Neutrophil (primary cell): ENCODE measurements at regions not wholly inside any gene's neighbourhood (a gene's known extent, or its start where the extent isn't known, plus 50 kb on each side); places are given as distances from the start of the nearest gene placed in this dataset.
A peak's percentile ranks its signal among the peaks of the same experiment; 100 is the strongest.

ENCODE experiments used
- H3K27ac ChIP-seq: fragments of 200-600 bp; sonication (generic); 2 replicates; pipeline ENCODE4 v1.5.1; 2016; ENCODE audit warnings: mild to moderate bottlenecking, moderate library complexity
- H3K27me3 ChIP-seq: fragments of 200-600 bp; sonication (generic); 2 replicates; pipeline ENCODE4 v1.6.0; 2016; ENCODE audit warnings: mild to moderate bottlenecking
- H3K36me3 ChIP-seq: fragments of 200-600 bp; sonication (generic); 2 replicates; pipeline ENCODE4 v1.5.1; 2017
- H3K4me1 ChIP-seq, 2 experiments: fragments of 200-600 bp in 1 of 2; sonication (generic) in 1 of 2; 1 replicate in 1 of 2; 2 replicates in 1 of 2; pipeline versions ENCODE4 v1.5.1 to v1.6.1; 2013 to 2016; ENCODE audit warnings: low read depth in 1 of 2, low read length in 1 of 2, mild to moderate bottlenecking in 1 of 2, moderate library complexity in 1 of 2; ENCODE audit not compliant: control insufficient read depth in 1 of 2, insufficient read depth in 1 of 2
- H3K4me3 ChIP-seq, 2 experiments: fragments of 200-600 bp in 1 of 2; sonication (generic) in 1 of 2; 1 replicate in 1 of 2; 2 replicates in 1 of 2; pipeline ENCODE4 v1.5.1; 2013 to 2016; ENCODE audit warnings: low read depth in 1 of 2, low read length in 1 of 2, mild to moderate bottlenecking in 1 of 2, moderate library complexity in 1 of 2
- H3K9me3 ChIP-seq: fragments of 200-600 bp; sonication (generic); 2 replicates; pipeline ENCODE4 v1.5.1; 2016
- CTCF ChIP-seq: fragments of 200-600 bp; sonication (generic); IDR thresholded peaks from 2 replicates; pipeline ENCODE4 v1.5.1; 2016; ENCODE audit warnings: antibody characterized with exemption

- H3K9me3 ChIP-seq = no peaks in the 10 kb centered on the region
- H3K4me1 ChIP-seq = peaks cover 19 to 23% of the 10 kb centered on the region in 2 experiments
- no peak overlapping the region for H3K27ac ChIP-seq
- no peak overlapping the region for H3K4me3 ChIP-seq
- no peak for TF ChIP-seq CTCF
- no peaks in the 10 kb centered on the region for H3K36me3 ChIP-seq
- no peaks in the 10 kb centered on the region for H3K27me3 ChIP-seq
These were observed 137.5 kb upstream of the KRAS start for GRCh38 chr12:25388183-25388582.

- H3K4me1 ChIP-seq = peaks cover 19 to 23% of the 10 kb centered on the region in 2 experiments
- no peaks in the 10 kb centered on the region for H3K9me3 ChIP-seq
- no peak overlapping the region for H3K4me3 ChIP-seq
- no peak overlapping the region for H3K27ac ChIP-seq
- no peak for TF ChIP-seq CTCF
- H3K27me3 ChIP-seq = no peaks in the 10 kb centered on the region
- H3K36me3 ChIP-seq = no peaks in the 10 kb centered on the region
These were observed 137.0 kb upstream of the KRAS start for GRCh38 chr12:25387732-25388050.

DNA sequence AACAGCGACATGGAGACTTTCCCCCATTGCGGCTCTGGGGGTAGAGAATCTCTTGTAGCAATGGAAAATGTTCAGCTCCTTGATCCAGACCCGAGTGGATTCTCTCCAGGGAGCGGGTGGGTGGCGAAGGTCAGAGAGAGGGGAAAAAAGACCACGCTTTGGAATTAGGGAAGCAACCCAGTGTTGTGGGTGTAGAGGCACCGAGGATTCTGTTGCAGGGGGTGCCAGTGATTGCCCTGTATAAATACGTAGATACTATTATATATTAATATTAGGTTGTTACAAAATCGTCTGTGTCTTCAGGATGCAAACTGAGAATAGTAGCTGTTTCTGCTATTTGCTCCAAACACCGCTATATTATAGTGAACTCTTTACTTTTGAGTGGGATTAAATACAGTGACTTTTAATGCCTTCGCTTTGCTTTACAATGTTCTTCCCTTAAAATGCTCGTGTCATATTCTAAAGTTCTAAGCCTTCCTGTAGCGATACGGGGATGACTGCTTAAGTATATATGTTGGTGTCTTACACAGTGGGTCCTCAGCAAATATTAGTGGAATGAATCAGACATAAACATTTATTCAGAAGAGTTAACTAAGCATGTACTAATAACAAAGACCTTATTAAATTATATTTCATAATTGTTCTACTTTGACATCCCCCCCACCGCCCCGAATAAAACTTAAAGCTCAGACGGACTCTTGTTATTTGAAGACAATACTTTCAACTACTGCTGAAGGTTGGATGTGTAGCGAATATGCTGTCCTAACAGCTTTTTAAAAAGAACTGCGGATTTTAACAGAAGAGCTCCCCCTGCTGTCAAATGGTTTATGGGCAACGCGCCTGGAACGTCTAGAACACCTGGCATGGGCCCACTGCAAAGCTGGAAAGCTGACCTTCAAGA lies 136.4 kb upstream of the KRAS start:
- Histone ChIP-seq H3K9me3 (no peaks in the 10 kb centered on the region), H3K36me3 (no peaks in the 10 kb centered on the region), H3K4me3 (peak overlapping the region; percentile 79 to 91), H3K27ac (peak overlapping the region; percentile 92), H3K4me1 (peaks cover 19 to 23% of the 10 kb centered on the region in 2 experiments), H3K27me3 (no peaks in the 10 kb centered on the region)
- peak; percentile 85 for TF ChIP-seq CTCF

- Histone ChIP-seq H3K36me3 (no peaks in the 10 kb centered on the region), H3K4me1 (peaks cover 19 to 23% of the 10 kb centered on the region in 2 experiments), H3K4me3 (peak overlapping the region; percentile 79 to 91), H3K27ac (peak overlapping the region; percentile 92), H3K27me3 (no peaks in the 10 kb centered on the region), H3K9me3 (no peaks in the 10 kb centered on the region)
- no peak for TF ChIP-seq CTCF
These were observed 134.1 kb upstream of the KRAS start for GRCh38 chr12:25384893-25385248.

DNA sequence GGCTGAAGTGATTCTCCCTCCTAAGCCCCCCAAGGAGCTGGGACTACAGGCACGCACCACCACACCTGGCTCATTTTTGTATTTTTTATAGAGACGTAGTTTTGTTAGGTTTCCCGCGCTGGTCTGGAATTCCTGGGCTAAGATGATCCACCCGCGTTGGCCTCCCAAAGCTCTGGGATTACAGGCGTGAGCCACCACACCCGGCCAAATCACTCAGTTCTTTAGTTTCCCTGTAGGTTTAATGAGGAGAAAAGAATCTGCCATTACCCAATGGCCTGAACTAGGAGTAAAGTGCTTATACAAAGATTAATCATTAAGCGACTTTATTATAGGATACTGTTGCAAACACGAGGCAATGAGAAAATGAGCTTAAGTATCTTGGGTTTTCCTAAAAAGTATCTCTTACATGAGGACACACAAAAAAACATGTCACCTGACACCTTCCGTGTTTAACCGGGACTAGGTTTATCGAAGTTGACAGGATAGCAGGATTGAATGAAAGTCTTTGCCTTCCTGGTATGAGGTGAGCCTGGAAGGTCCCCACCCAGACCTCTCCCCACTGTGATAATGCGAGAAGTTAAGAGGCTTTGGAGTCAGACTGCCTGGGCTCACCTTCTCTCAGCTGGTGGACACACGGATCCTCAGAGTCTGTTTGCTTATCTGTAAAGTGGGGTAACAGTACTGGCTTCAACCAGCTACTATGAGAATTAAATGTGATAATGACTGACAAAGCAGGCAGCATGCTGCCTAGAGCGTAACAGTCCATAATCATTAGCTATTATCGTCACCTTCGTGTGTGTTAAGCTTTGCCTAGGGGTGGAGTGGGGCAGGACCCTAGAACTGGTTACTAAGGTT lies 133.5 kb upstream of the KRAS start:
- H3K4me3 ChIP-seq = peak overlapping the region in 1 of 2 experiments; percentile 91
- no peaks in the 10 kb centered on the region for H3K9me3 ChIP-seq
- H3K4me1 ChIP-seq = peaks cover 19 to 23% of the 10 kb centered on the region in 2 experiments
- H3K27me3 ChIP-seq = no peaks in the 10 kb centered on the region
- TF ChIP-seq CTCF = no peak
- H3K27ac ChIP-seq = peak overlapping the region; percentile 92
- no peaks in the 10 kb centered on the region for H3K36me3 ChIP-seq
